ENCODE measurements at regions not wholly inside any gene's neighbourhood (a gene's known extent, or its start where the extent isn't known, plus 50 kb on each side); places are given as distances from the start of the nearest gene placed in this dataset.

DNA sequence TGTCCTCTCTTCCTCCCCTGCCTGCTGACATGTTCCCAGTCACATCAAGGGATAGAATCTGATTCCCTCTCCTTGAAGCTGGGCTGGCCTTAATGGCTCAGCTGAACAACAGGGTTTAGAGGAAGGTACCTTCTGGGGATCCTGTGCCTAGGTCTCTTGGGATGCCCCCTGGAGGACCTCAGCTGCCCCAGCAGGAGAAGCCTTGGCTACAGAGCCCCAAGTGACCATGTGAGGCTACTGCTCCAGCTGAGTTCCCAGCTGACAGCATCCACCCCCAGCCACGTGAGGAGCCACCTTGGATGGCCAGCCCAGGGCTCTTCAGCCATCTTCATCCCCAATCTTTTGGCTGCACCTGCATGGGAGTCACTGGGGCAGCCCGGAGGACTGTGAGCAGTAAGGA is 1499.3 kb downstream of the TBC1D22A start:
- Histone ChIP-seq H3K4me3 (no peak overlapping the region), H3K9me3 (no peaks in the 10 kb centered on the region), H3K27ac (no peak overlapping the region), H3K36me3 (no peaks in the 10 kb centered on the region), H3K4me1 (peaks cover 0 to 19% (median 3%) of the 10 kb centered on the region in 6 donors), H3K27me3 (replicated peaks in 1 of 7) (peaks cover 0 to 20% (median 0%) of the 10 kb centered on the region in 7 donors)
- intact Hi-C loops (cut with DNase I; ENCODE audit: low total_unique reads), result no loop called here
- WGBS, 5 donors, result 68 to 80% (median 76%) methylated on average over 1 to 2 of the region's 2 CpGs
- TF ChIP-seq, protein P1, sequence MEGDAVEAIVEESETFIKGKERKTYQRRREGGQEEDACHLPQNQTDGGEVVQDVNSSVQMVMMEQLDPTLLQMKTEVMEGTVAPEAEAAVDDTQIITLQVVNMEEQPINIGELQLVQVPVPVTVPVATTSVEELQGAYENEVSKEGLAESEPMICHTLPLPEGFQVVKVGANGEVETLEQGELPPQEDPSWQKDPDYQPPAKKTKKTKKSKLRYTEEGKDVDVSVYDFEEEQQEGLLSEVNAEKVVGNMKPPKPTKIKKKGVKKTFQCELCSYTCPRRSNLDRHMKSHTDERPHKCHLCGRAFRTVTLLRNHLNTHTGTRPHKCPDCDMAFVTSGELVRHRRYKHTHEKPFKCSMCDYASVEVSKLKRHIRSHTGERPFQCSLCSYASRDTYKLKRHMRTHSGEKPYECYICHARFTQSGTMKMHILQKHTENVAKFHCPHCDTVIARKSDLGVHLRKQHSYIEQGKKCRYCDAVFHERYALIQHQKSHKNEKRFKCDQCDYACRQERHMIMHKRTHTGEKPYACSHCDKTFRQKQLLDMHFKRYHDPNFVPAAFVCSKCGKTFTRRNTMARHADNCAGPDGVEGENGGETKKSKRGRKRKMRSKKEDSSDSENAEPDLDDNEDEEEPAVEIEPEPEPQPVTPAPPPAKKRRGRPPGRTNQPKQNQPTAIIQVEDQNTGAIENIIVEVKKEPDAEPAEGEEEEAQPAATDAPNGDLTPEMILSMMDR (IDR thresholded peaks at IDR 0.05 in 8 of 11, conservative IDR thresholded peaks at IDR 0.05 in 3 of 11), result no peak
- TF ChIP-seq POLR2AphosphoS5 (IDR thresholded peaks at IDR 0.05) (no peak), POLR2A (IDR thresholded peaks at IDR 0.05) (no peak)
- peak; percentile 27 for DNase-seq

DNA sequence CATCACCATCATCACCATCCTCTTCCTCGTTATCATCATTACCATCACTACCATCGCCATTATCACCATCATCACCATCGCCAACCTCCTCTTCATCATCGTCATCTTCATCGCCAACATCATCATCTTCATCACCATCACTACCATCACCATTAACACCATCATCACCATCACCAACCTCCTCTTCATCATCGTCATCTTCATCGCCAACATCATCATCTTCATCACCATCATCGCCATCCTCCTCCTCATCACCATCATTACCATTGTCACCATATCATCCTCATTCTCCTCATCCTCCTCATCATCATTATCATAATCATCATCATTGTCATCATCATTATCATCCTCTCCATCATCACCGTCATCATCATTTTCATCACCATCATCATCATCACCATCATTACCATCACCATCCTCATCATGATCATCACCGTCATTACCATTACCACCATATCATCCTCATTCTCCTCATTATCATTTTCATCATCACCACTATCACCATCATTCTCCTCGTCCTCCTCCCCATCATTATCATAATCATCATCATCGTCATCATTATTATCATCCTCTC is 1498.7 kb downstream of the TBC1D22A start:
- Histone ChIP-seq H3K9me3 (no peaks in the 10 kb centered on the region), H3K36me3 (no peaks in the 10 kb centered on the region), H3K4me1 (peaks cover 0 to 19% (median 3%) of the 10 kb centered on the region in 6 donors), H3K4me3 (no peak overlapping the region), H3K27me3 (replicated peaks in 1 of 7) (peaks cover 0 to 24% (median 0%) of the 10 kb centered on the region in 7 donors), H3K27ac (no peak overlapping the region)
- TF ChIP-seq, protein P1 (IDR thresholded peaks at IDR 0.05 in 8 of 11, conservative IDR thresholded peaks at IDR 0.05 in 3 of 11), result no peak
- TF ChIP-seq POLR2A (IDR thresholded peaks at IDR 0.05) (no peak), POLR2AphosphoS5 (IDR thresholded peaks at IDR 0.05) (no peak)
- intact Hi-C loops (cut with DNase I; ENCODE audit: low total_unique reads), result no loop called here
- DNase-seq, result no peak
- WGBS, 5 donors, result 90 to 96% (median 91%) methylated on average over 12 of the region's 12 CpGs

DNA sequence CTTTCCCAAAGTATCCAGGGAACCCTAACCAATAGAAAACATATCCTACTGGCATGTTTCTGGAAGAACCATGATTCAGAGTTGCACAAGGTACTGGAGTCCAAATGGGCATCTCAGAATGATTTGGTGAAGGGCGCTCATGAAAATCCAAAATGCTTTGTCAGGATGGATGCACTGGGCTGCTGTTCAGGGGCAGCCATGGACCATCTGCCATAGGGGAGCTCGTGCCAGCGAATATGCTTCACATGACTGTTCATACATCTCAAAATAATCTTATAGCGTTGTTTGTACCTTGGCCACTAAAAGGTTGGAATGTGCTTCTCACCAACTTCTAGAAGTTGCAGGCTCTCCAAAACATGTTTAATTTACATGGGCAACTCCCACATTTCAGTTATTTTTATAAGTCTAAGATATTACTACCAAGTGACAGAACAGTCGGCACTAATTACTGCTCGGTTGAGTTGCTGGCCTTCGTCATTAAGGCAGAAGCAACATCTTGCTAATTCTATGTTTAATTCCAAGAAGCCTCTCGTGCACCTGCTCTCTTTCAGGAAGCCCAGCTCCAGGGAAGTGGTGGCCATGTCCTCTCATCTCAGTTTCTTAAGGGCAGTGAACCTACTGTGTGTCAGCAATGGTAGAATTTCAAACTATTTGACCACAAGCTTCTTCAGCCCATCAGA is 1497.7 kb downstream of the TBC1D22A start:
- Histone ChIP-seq H3K4me1 (peaks cover 0 to 19% (median 3%) of the 10 kb centered on the region in 6 donors), H3K36me3 (no peaks in the 10 kb centered on the region), H3K27me3 (replicated peaks in 1 of 7) (peaks cover 0 to 25% (median 0%) of the 10 kb centered on the region in 7 donors), H3K27ac (no peak overlapping the region), H3K9me3 (no peaks in the 10 kb centered on the region), H3K4me3 (no peak overlapping the region)
- no peak for DNase-seq
- WGBS, 5 donors, result 88 to 95% (median 90%) methylated on average over 8 of the region's 8 CpGs
- intact Hi-C loops (cut with DNase I; ENCODE audit: low total_unique reads), result no loop called here
- TF ChIP-seq, protein P1 (IDR thresholded peaks at IDR 0.05 in 8 of 11, conservative IDR thresholded peaks at IDR 0.05 in 3 of 11), result no peak

DNA sequence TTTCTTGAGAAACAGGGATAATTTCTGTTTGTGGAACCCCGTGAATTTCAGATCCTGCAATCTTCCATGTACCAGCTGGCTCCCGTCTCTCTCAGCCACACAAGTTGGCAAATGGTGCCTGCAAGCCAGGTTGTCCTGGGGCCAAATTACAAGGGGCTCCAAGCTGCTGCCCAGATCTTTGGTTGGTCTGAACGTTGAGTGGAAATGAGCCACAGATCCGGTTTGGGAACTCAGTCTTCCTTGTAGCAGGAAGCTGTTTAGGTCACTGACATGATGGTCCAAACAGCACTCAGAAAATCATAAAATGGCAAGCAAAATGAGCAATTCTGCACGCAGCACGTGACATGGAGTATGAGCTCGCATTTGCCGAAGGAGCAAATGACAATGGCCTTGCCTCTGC is 1496.4 kb downstream of the TBC1D22A start:
- H3K27me3 ChIP-seq (replicated peaks in 1 of 7), result peaks cover 0 to 33% (median 6%) of the 10 kb centered on the region in 7 donors
- no peak overlapping the region for H3K27ac ChIP-seq
- peak; percentile 46 for DNase-seq
- H3K36me3 ChIP-seq, result no peaks in the 10 kb centered on the region
- WGBS, 5 donors, result 80 to 91% (median 85%) methylated on average over 8 of the region's 8 CpGs
- no peak overlapping the region for H3K4me3 ChIP-seq
- intact Hi-C loops (cut with DNase I; ENCODE audit: low total_unique reads), result no loop called here
- H3K4me1 ChIP-seq, result peaks cover 0 to 19% (median 3%) of the 10 kb centered on the region in 6 donors
- no peaks in the 10 kb centered on the region for H3K9me3 ChIP-seq
- TF ChIP-seq, protein P1 (IDR thresholded peaks at IDR 0.05 in 8 of 11, conservative IDR thresholded peaks at IDR 0.05 in 3 of 11), result no peak
- TF ChIP-seq POLR2A (IDR thresholded peaks at IDR 0.05) (no peak), POLR2AphosphoS5 (IDR thresholded peaks at IDR 0.05) (no peak)

Measured in spleen (tissue), 11 donors.